Fibroblast of lung (primary cell): ENCODE measurements at regions not wholly inside any gene's neighbourhood (a gene's known extent, or its start where the extent isn't known, plus 50 kb on each side); places are given as distances from the start of the nearest gene placed in this dataset.
"Not testable (repeated sequence)": the region's sequence is repeated elsewhere in the genome, so short reads cannot be mapped to it uniquely, and the experiment has no call there.

Experiments
- DNase-seq, 2 donors: peaks; one replicate each; pipeline versions ENCODE4 v3.0.0 to v3.0.0-alpha.2; 2010; ENCODE audit warnings: low read depth in 2 of 2
- H2AFZ ChIP-seq: 2 replicates; pipeline ENCODE4 v1.5.1; 2012; ENCODE audit warnings: low read length, control low read depth, inconsistent platforms
- H3K27ac ChIP-seq: 2 replicates; pipeline ENCODE4 v1.5.1; 2011; ENCODE audit warnings: low read length, control low read depth; ENCODE audit not compliant: insufficient read depth
- H3K27me3 ChIP-seq: 2 replicates; pipeline ENCODE4 v1.5.1; 2011; ENCODE audit warnings: mild to moderate bottlenecking, low read length; ENCODE audit not compliant: control insufficient read depth, insufficient read depth
- H3K36me3 ChIP-seq: 2 replicates; pipeline ENCODE4 v1.5.1; 2011; ENCODE audit warnings: low read length; ENCODE audit not compliant: control insufficient read depth, insufficient read depth
- H3K4me1 ChIP-seq: 2 replicates; pipeline ENCODE4 v1.5.1; 2011; ENCODE audit warnings: low read length; ENCODE audit not compliant: control insufficient read depth, insufficient read depth; ENCODE audit errors: extremely low read depth
- H3K4me2 ChIP-seq: 2 replicates; pipeline ENCODE4 v1.5.1; 2011; ENCODE audit warnings: low read length, control low read depth; ENCODE audit not compliant: insufficient read depth; ENCODE audit errors: extremely low read depth
- H3K4me3 ChIP-seq, 4 experiments: fragments of 200-600 bp in 1 of 4; sonication (generic) in 1 of 4; replicated peaks in 1 of 4; 2 replicates each; pipeline ENCODE4 v1.5.1; 2011 to 2016; ENCODE audit warnings: low read length in 4 of 4, low read depth in 3 of 4, mild to moderate bottlenecking in 3 of 4, control low read depth in 2 of 4, inconsistent platforms in 1 of 4, mixed read lengths in 1 of 4; ENCODE audit not compliant: insufficient read depth in 1 of 4; ENCODE audit errors: control extremely low read depth in 1 of 4
- H3K79me2 ChIP-seq: 2 replicates; pipeline ENCODE4 v1.5.1; 2012; ENCODE audit warnings: mild to moderate bottlenecking, low read length, inconsistent platforms; ENCODE audit not compliant: control insufficient read depth, insufficient read depth
- H3K9ac ChIP-seq: 2 replicates; pipeline ENCODE4 v1.5.1; 2011; ENCODE audit warnings: mild to moderate bottlenecking, low read length, control low read depth; ENCODE audit not compliant: insufficient read depth
- H3K9me3 ChIP-seq: 2 replicates; pipeline ENCODE4 v1.5.1; 2012; ENCODE audit warnings: low read depth, low read length; ENCODE audit not compliant: control insufficient read depth, insufficient read depth
- H4K20me1 ChIP-seq: 2 replicates; pipeline ENCODE4 v1.5.1; 2011; ENCODE audit warnings: low read length; ENCODE audit not compliant: control insufficient read depth, insufficient read depth; ENCODE audit errors: extremely low read depth
- CTCF ChIP-seq, 2 donors: IDR thresholded peaks in 1 of 2; conservative IDR thresholded peaks in 1 of 2; 1 replicate in 1 of 2; 2 replicates in 1 of 2; pipeline ENCODE4 v1.5.1; 2011 to 2012; ENCODE audit warnings: low read length in 2 of 2, control low read depth in 1 of 2, inconsistent platforms in 1 of 2, low read depth in 1 of 2, mild to moderate bottlenecking in 1 of 2
- EZH2 ChIP-seq: IDR thresholded peaks from 2 replicates; pipeline ENCODE4 v1.5.1; 2012; ENCODE audit warnings: low read length, control low read depth, mild to moderate bottlenecking; ENCODE audit errors: missing control alignments

GRCh38 chr3:110889376-110889699 lies 182.3 kb upstream of the NECTIN3 start:
- H4K20me1 ChIP-seq, H2AFZ ChIP-seq, H3K9ac ChIP-seq, H3K27me3 ChIP-seq, H3K9me3 ChIP-seq, H3K79me2 ChIP-seq, H3K36me3 ChIP-seq, DNase-seq, H3K4me1 ChIP-seq, H3K4me3 ChIP-seq, H3K4me2 ChIP-seq, H3K27ac ChIP-seq: not testable (repeated sequence)

GRCh38 chr3:110894574-110894973 lies 177.0 kb upstream of the NECTIN3 start:
- no peak for DNase-seq
- H3K79me2 ChIP-seq, result no peaks in the 10 kb centered on the region

DNA sequence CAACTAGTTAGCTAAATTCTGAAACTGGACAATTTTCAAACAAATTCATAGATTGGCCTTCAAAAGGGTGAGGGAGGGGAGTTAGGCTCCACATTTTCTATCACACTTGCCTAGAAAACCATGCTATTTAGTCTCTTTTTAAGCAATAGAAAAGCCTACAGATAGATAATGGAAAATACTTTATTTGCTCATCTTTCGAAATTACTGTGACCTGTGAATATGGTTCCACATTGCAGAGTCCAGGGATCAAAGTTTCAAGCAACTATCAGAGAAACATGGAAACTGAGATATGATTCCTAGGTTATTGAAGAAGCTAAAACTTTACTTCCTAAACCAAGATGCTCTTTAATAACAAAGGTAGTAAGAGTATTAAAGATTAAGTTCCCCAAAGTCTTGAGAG lies 176.6 kb upstream of the NECTIN3 start:
- no peak for TF ChIP-seq EZH2
- no peak for TF ChIP-seq CTCF (conservative IDR thresholded peaks at IDR 0.05 in 1 of 2, IDR thresholded peaks at IDR 0.05 in 1 of 2; ENCODE audit: low read depth in 1 of 2, low read length in 2 of 2)
- Histone ChIP-seq H3K9ac (no peak overlapping the region), H4K20me1 (no peaks in the 10 kb centered on the region), H3K4me1 (no peaks in the 10 kb centered on the region), H3K27ac (no peak overlapping the region), H2AFZ (no peak overlapping the region), H3K4me3 (no peak overlapping the region), H3K36me3 (no peaks in the 10 kb centered on the region), H3K4me2 (no peak overlapping the region), H3K79me2 (no peaks in the 10 kb centered on the region), H3K9me3 (no peaks in the 10 kb centered on the region), H3K27me3 (no peaks in the 10 kb centered on the region)
- DNase-seq, result no peak

More at GRCh38 chr3:110894574-110894973, 177.0 kb upstream of the NECTIN3 start:
- Histone ChIP-seq H3K9me3 (no peaks in the 10 kb centered on the region), H3K4me1 (no peaks in the 10 kb centered on the region), H3K4me2 (no peak overlapping the region), H4K20me1 (no peaks in the 10 kb centered on the region), H2AFZ (no peak overlapping the region), H3K9ac (no peak overlapping the region), H3K27me3 (no peaks in the 10 kb centered on the region), H3K27ac (no peak overlapping the region), H3K4me3 (no peak overlapping the region), H3K36me3 (no peaks in the 10 kb centered on the region)
- TF ChIP-seq CTCF (conservative IDR thresholded peaks at IDR 0.05 in 1 of 2, IDR thresholded peaks at IDR 0.05 in 1 of 2; ENCODE audit: low read depth in 1 of 2, low read length in 2 of 2), result no peak
- no peak for TF ChIP-seq EZH2

GRCh38 chr3:110897046-110897445 lies 174.6 kb upstream of the NECTIN3 start:
- no peak overlapping the region for H3K4me2 ChIP-seq
- no peaks in the 10 kb centered on the region for H3K4me1 ChIP-seq
- H3K9ac ChIP-seq, result no peak overlapping the region
- DNase-seq, result no peak
- no peaks in the 10 kb centered on the region for H4K20me1 ChIP-seq
- H3K36me3 ChIP-seq, result no peaks in the 10 kb centered on the region
- no peaks in the 10 kb centered on the region for H3K27me3 ChIP-seq
- H3K9me3 ChIP-seq, result no peaks in the 10 kb centered on the region
- H2AFZ ChIP-seq, result no peak overlapping the region
- TF ChIP-seq CTCF (conservative IDR thresholded peaks at IDR 0.05 in 1 of 2, IDR thresholded peaks at IDR 0.05 in 1 of 2; ENCODE audit: low read depth in 1 of 2, low read length in 2 of 2) (no peak), EZH2 (no peak)
- no peaks in the 10 kb centered on the region for H3K79me2 ChIP-seq
- no peak overlapping the region for H3K27ac ChIP-seq
- H3K4me3 ChIP-seq, result no peak overlapping the region
